H1 (cell line): ENCODE measurements at regions not wholly inside any gene's neighbourhood (a gene's known extent, or its start where the extent isn't known, plus 50 kb on each side); places are given as distances from the start of the nearest gene placed in this dataset.

Experiments used
- CTCF ChIA-PET: fragments of 300-600 bp; sonication (Branson Sonifier 250); formaldehyde crosslinking; loops from one replicate; lab custom pipeline; 2021; ENCODE audit not compliant: partially characterized antibody; lab: Charles Lee
- POLR2A ChIA-PET: fragments of 300-600 bp; sonication (Branson Sonifier 250); formaldehyde crosslinking; loops from one replicate; lab custom pipeline; 2021; ENCODE audit warnings: inconsistent platforms; ENCODE audit not compliant: partially characterized antibody; lab: Charles Lee
- DNase-seq, 2 experiments: peaks; one replicate each; pipeline versions ENCODE4 v3.0.0 to v3.0.0-alpha.2; 2010 to 2022; ENCODE audit warnings: low spot score in 2 of 2, low read depth in 1 of 2, mixed read lengths in 1 of 2
- FAIRE-seq: peaks from 2 replicates; lab custom pipeline; 2011; peaks lifted over from hg19 to GRCh38; lab: Jason Lieb, UNC
- H2AFZ ChIP-seq: 2 replicates; pipeline ENCODE4 v1.8.1; 2012; ENCODE audit warnings: low read length, inconsistent platforms
- H2AK5ac ChIP-seq: 2 replicates; pipeline ENCODE4 v1.6.1; 2013; ENCODE audit warnings: low read depth, low read length
- H2BK120ac ChIP-seq: replicated peaks from 2 replicates; pipeline ENCODE3; 2013; ENCODE audit warnings: low read depth, low read length, inconsistent platforms
- H2BK12ac ChIP-seq: 2 replicates; pipeline ENCODE4 v1.6.1; 2013; ENCODE audit warnings: low read depth, low read length
- H2BK15ac ChIP-seq: 2 replicates; pipeline ENCODE4 v1.6.1; 2013; ENCODE audit warnings: low read length
- H2BK20ac ChIP-seq: 2 replicates; pipeline ENCODE4 v1.6.1; 2013; ENCODE audit warnings: low read length
- H2BK5ac ChIP-seq: 2 replicates; pipeline ENCODE4 v1.6.1; 2013; ENCODE audit warnings: low read depth, low read length
- H3K14ac ChIP-seq: 2 replicates; pipeline ENCODE4 v1.6.1; 2013; ENCODE audit warnings: inconsistent platforms; ENCODE audit not compliant: insufficient read length
- H3K18ac ChIP-seq: 2 replicates; pipeline ENCODE4 v1.6.1; 2013; ENCODE audit warnings: low read length; ENCODE audit errors: extremely low read depth
- H3K23ac ChIP-seq: 2 replicates; pipeline ENCODE4 v1.6.1; 2013; ENCODE audit warnings: inconsistent platforms; ENCODE audit not compliant: insufficient read length
- H3K23me2 ChIP-seq: 2 replicates; pipeline ENCODE4 v1.6.1; 2013; ENCODE audit warnings: low read depth, low read length
- H3K27ac ChIP-seq: 2 replicates; pipeline ENCODE4 v1.6.1; 2011; ENCODE audit warnings: low read depth, low read length, inconsistent platforms
- H3K27me3 ChIP-seq, 4 experiments: replicated peaks in 1 of 4; 1 replicate in 1 of 4; 2 replicates in 3 of 4; pipeline versions ENCODE4 v1.6.1 to v1.8.1; 2011 to 2013; ENCODE audit warnings: low read length in 3 of 4, mild to moderate bottlenecking in 3 of 4, inconsistent platforms in 2 of 4, mixed read lengths in 2 of 4, moderate library complexity in 1 of 4; ENCODE audit not compliant: control insufficient read depth in 3 of 4, insufficient read depth in 3 of 4; ENCODE audit errors: extremely low read depth in 1 of 4
- H3K36me3 ChIP-seq, 4 experiments: 2 replicates each; pipeline versions ENCODE4 v1.6.1 to v1.8.1; 2011 to 2013; ENCODE audit warnings: mild to moderate bottlenecking in 4 of 4, low read length in 3 of 4, moderate library complexity in 2 of 4, control low read depth in 1 of 4, inconsistent platforms in 1 of 4; ENCODE audit not compliant: insufficient read depth in 4 of 4, control insufficient read depth in 2 of 4
- H3K4ac ChIP-seq: replicated peaks from 2 replicates; pipeline ENCODE3; 2013; ENCODE audit warnings: low read length, low read depth, mixed read lengths, inconsistent platforms; ENCODE audit not compliant: insufficient read length
- H3K4me1 ChIP-seq, 4 experiments: replicated peaks in 1 of 4; 1 replicate in 1 of 4; 2 replicates in 3 of 4; pipeline versions ENCODE4 v1.6.1 to v1.8.1; 2011 to 2013; ENCODE audit warnings: low read length in 3 of 4, inconsistent platforms in 2 of 4, mixed read lengths in 1 of 4; ENCODE audit not compliant: insufficient read depth in 4 of 4, control insufficient read depth in 3 of 4
- H3K4me2 ChIP-seq, 2 experiments: 2 replicates each; pipeline versions ENCODE4 v1.6.1 to v1.8.1; 2011 to 2013; ENCODE audit warnings: low read depth in 2 of 2, low read length in 2 of 2, control low read depth in 1 of 2, inconsistent platforms in 1 of 2, mild to moderate bottlenecking in 1 of 2; ENCODE audit not compliant: insufficient read depth in 1 of 2
- H3K4me3 ChIP-seq, 4 experiments: fragments of 200-600, 300-600 bp in 1 of 4; sonication (generic), shearing (Covaris generic), sonication (Bioruptor Twin) in 1 of 4; 2 replicates each; pipeline versions ENCODE4 v1.5.1 to v1.8.1; 2011 to 2016; ENCODE audit warnings: low read length in 4 of 4, low read depth in 3 of 4, control low read depth in 2 of 4, inconsistent platforms in 2 of 4, mild to moderate bottlenecking in 2 of 4, mixed read lengths in 1 of 4, moderate library complexity in 1 of 4; ENCODE audit not compliant: insufficient read depth in 2 of 4; ENCODE audit errors: extremely low read depth in 1 of 4
- H3K56ac ChIP-seq: replicated peaks from 2 replicates; pipeline ENCODE3; 2013; ENCODE audit warnings: low read depth, mild to moderate bottlenecking, mixed read lengths, low read length, inconsistent platforms; ENCODE audit not compliant: insufficient read length
- H3K79me1 ChIP-seq: 2 replicates; pipeline ENCODE4 v1.6.1; 2013; ENCODE audit warnings: low read depth, low read length, control low read depth
- H3K79me2 ChIP-seq, 2 experiments: 2 replicates each; pipeline versions ENCODE4 v1.6.1 to v1.8.1; 2012 to 2013; ENCODE audit warnings: low read length in 2 of 2, mild to moderate bottlenecking in 2 of 2, inconsistent platforms in 1 of 2; ENCODE audit not compliant: insufficient read depth in 2 of 2, control insufficient read depth in 1 of 2
- H3K9ac ChIP-seq, 4 experiments: replicated peaks in 1 of 4; 1 replicate in 1 of 4; 2 replicates in 3 of 4; pipeline versions ENCODE4 v1.6.1 to v1.8.1; 2011 to 2013; ENCODE audit warnings: low read depth in 3 of 4, low read length in 3 of 4, control low read depth in 2 of 4, mild to moderate bottlenecking in 2 of 4, moderate library complexity in 2 of 4, inconsistent platforms in 1 of 4; ENCODE audit errors: extremely low read depth in 1 of 4
- H3K9me3 ChIP-seq, 2 experiments: 2 replicates each; pipeline versions ENCODE4 v1.6.1 to v1.8.1; 2012 to 2013; ENCODE audit warnings: mild to moderate bottlenecking in 2 of 2, moderate library complexity in 2 of 2, control low read depth in 1 of 2, inconsistent platforms in 1 of 2, low read depth in 1 of 2, low read length in 1 of 2, mixed read lengths in 1 of 2; ENCODE audit not compliant: insufficient read depth in 2 of 2
- H4K20me1 ChIP-seq, 2 experiments: replicated peaks in 1 of 2; 2 replicates each; pipeline versions ENCODE3 to v1.8.1; 2011 to 2013; ENCODE audit warnings: inconsistent platforms in 2 of 2, low read length in 2 of 2, mild to moderate bottlenecking in 1 of 2; ENCODE audit not compliant: insufficient read depth in 2 of 2, control insufficient read depth in 1 of 2
- H4K5ac ChIP-seq: 2 replicates; pipeline ENCODE4 v1.6.1; 2013; ENCODE audit warnings: low read length, low read depth, mixed read lengths, inconsistent platforms; ENCODE audit not compliant: insufficient read length
- H4K8ac ChIP-seq: 2 replicates; pipeline ENCODE4 v1.8.0; 2013; ENCODE audit warnings: mild to moderate bottlenecking, moderate library complexity, low read length, inconsistent platforms; ENCODE audit not compliant: insufficient read depth; ENCODE audit errors: extremely low read depth
- H4K91ac ChIP-seq: replicated peaks from 2 replicates; pipeline ENCODE3; 2013; ENCODE audit warnings: low read length, mixed read lengths, inconsistent platforms; ENCODE audit not compliant: insufficient read length
- BCL11A ChIP-seq, 2 experiments: IDR thresholded peaks; one replicate each; pipeline ENCODE4 v1.6.1; 2011; ENCODE audit warnings: low read depth in 2 of 2, low read length in 2 of 2, mild to moderate bottlenecking in 2 of 2
- EP300 ChIP-seq, 2 experiments: IDR thresholded peaks; 1 replicate in 1 of 2; 2 replicates in 1 of 2; pipeline ENCODE4 v1.6.1; 2011 to 2012; ENCODE audit warnings: low read depth in 2 of 2, low read length in 2 of 2, mild to moderate bottlenecking in 2 of 2, borderline replicate concordance in 1 of 2, inconsistent platforms in 1 of 2, moderate library complexity in 1 of 2
- GTF2F1 ChIP-seq: IDR thresholded peaks from 2 replicates; pipeline ENCODE4 v1.6.1; 2012; ENCODE audit warnings: low read depth, low read length, improper control_type of control experiment, borderline replicate concordance
- JUND ChIP-seq: IDR thresholded peaks from 2 replicates; pipeline ENCODE4 v1.6.1; 2011; ENCODE audit warnings: mild to moderate bottlenecking, improper control_type of control experiment, low read length
- PHF8 ChIP-seq: fragments of 200-600 bp; sonication (generic); conservative IDR thresholded peaks from 2 replicates; pipeline ENCODE4 v1.7.1; 2012; ENCODE audit warnings: low read depth, mild to moderate bottlenecking, inconsistent platforms, low read length, moderate library complexity
- RAD21 ChIP-seq, 2 experiments: IDR thresholded peaks in 1 of 2; conservative IDR thresholded peaks in 1 of 2; 2 replicates each; pipeline ENCODE4 v1.6.1; 2011; ENCODE audit warnings: low read depth in 2 of 2, low read length in 2 of 2, improper control_type of control experiment in 1 of 2, inconsistent platforms in 1 of 2, mild to moderate bottlenecking in 1 of 2, moderate library complexity in 1 of 2
- RFX5 ChIP-seq: IDR thresholded peaks from 2 replicates; pipeline ENCODE4 v1.6.1; 2011; ENCODE audit warnings: low read depth, low read length, improper control_type of control experiment, borderline replicate concordance
- RNF2 ChIP-seq: fragments of 200-900, 300-1000 bp; sonication (generic); IDR thresholded peaks from 2 replicates; pipeline ENCODE4 v1.7.1; 2016; ENCODE audit warnings: borderline replicate concordance, low read depth, mild to moderate bottlenecking, antibody characterized with exemption, low read length; ENCODE audit not compliant: poor library complexity, severe bottlenecking; ENCODE audit errors: missing control alignments
- SP1 ChIP-seq: IDR thresholded peaks from 2 replicates; pipeline ENCODE4 v1.6.1; 2011; ENCODE audit warnings: low read depth, low read length
- TAF1 ChIP-seq: IDR thresholded peaks from 2 replicates; pipeline ENCODE4 v1.6.1; 2011; ENCODE audit warnings: mild to moderate bottlenecking, low read depth, low read length
- WGBS, 2 experiments: shearing (Covaris generic) in 1 of 2; methylation state at CpG; one replicate each; pipeline versions ENCODE4 v1.1.6 to v1.1.7; 2013 to 2015; ENCODE audit warnings: low lambda C conversion rate in 2 of 2, mixed read lengths in 2 of 2, inconsistent platforms in 1 of 2, low coverage in 1 of 2, missing lambda C conversion rate in 1 of 2; ENCODE audit not compliant: insufficient replicate concordance in 2 of 2, insufficient coverage in 1 of 2, insufficient read length in 1 of 2; ENCODE audit errors: extremely low coverage in 1 of 2, missing lambda C conversion rate in 1 of 2; 5-methylcytosine and 5-hydroxymethylcytosine counted together

DNA sequence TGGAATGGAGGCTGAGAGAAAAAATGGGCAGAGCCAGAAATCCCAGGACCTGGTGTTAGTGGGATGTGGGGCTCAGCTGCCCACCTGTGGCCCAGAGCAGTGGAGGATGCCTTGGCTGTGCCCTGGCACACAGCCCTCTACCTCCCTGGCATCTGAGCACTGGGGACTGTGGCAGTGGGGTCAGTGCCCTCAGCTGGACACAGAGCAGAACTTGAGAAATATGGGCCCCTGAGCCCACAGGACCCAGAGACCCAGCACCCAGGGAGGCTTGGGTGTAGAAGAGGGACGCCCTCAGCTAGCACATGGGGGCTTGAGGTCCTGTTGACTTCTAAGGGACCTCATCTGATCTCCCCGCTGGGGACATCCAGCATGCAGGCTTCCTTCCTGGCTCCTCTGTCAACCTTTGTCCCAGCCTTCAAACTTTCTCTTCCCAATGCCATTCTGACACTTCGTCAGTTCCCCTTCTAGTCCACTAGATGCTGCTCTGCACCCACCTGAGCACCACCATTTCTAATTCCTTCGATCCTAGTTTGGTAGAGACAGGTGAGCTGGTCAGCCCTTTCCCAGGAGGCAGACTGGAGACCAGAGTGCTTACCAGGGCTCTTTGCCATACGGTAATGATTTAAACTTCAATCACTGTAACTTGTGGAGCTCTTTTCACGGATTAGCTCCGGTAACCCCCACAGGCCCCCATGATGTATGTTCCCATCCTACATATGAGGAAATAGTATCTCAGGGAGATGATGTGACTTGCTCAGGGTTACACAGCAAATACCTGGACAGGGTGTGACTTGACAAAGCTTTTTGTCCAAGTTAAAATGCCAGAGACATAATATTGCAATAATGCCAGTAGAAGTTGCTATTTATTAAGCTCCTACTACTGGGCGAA, 143.7 kb downstream of the ASCL4 start:
- DNase-seq (peak in 1 of 2 experiments; percentile 21), FAIRE-seq (peak; percentile 65)
- no peaks in the 10 kb centered on the region for H3K9me3 ChIP-seq
- H2BK20ac ChIP-seq = no peak overlapping the region
- H3K4me3 ChIP-seq = no peak overlapping the region
- H4K5ac ChIP-seq = no peak overlapping the region
- ChIA-PET POLR2A (interaction anchor here (1.0 kb wide), 1 partner anchor 19 kb away, joined by 3 read pairs; no protein-coding TSS in a partner anchor), CTCF (interaction anchor here (0.6 to 4.6 kb wide), 34 partner anchors 9 to 599 kb away, joined by 3 to 65 read pairs (median 4); no protein-coding TSS in a partner anchor)
- H3K4ac ChIP-seq = no peak overlapping the region
- no peak overlapping the region for H3K4me2 ChIP-seq
- no peak overlapping the region for H3K27ac ChIP-seq
- H4K8ac ChIP-seq = no peak overlapping the region
- H2BK5ac ChIP-seq = no peak overlapping the region
- H3K14ac ChIP-seq = no peak overlapping the region
- H2AFZ ChIP-seq = no peak overlapping the region
- H3K9ac ChIP-seq = no peak overlapping the region
- H3K79me1 ChIP-seq = no peaks in the 10 kb centered on the region
- no peak overlapping the region for H3K23ac ChIP-seq
- no peaks in the 10 kb centered on the region; the same call in 1 of the 2 replicates for H3K23me2 ChIP-seq
- H3K18ac ChIP-seq = no peak overlapping the region
- no peaks in the 10 kb centered on the region for H3K36me3 ChIP-seq
- H4K91ac ChIP-seq = no peak overlapping the region
- H2BK15ac ChIP-seq = no peak overlapping the region
- H3K79me2 ChIP-seq = no peaks in the 10 kb centered on the region
- no peak overlapping the region for H2BK120ac ChIP-seq
- H2AK5ac ChIP-seq = no peak overlapping the region
- no peak overlapping the region; the same call in 1 of the 2 replicates for H2BK12ac ChIP-seq
- H4K20me1 ChIP-seq = no peaks in the 10 kb centered on the region
- H3K4me1 ChIP-seq = no peaks in the 10 kb centered on the region
- no peak overlapping the region for H3K56ac ChIP-seq
- WGBS, 2 experiments = 34% methylated on average over 8 of the region's 8 CpGs; no CpG with 5 or more reads in 1 of the 2 experiments
- peaks cover 0 to 3% (median 0%) of the 10 kb centered on the region in 4 experiments; a peak in 1 of 7 replicates for H3K27me3 ChIP-seq
- no peak for TF ChIP-seq PHF8
- no peak for TF ChIP-seq SP1
- no peak for TF ChIP-seq EP300 (IDR thresholded peaks at IDR 0.05; ENCODE audit: borderline replicate concordance in 1 of 2, low read depth in 2 of 2, low read length in 2 of 2)
- TF ChIP-seq JUND = no peak
- no peak for TF ChIP-seq TAF1
- no peak for TF ChIP-seq RFX5
- TF ChIP-seq RNF2 = no peak
- TF ChIP-seq GTF2F1 = no peak
- TF ChIP-seq RAD21 (IDR thresholded peaks at IDR 0.05 in 1 of 2, conservative IDR thresholded peaks at IDR 0.05 in 1 of 2; ENCODE audit: low read depth in 2 of 2, low read length in 2 of 2) = peak; percentile 97 to 98
- no peak for TF ChIP-seq BCL11A (IDR thresholded peaks at IDR 0.05; ENCODE audit: low read depth in 2 of 2, low read length in 2 of 2)
